WERI-Rb-1 (cell line): ENCODE measurements at regions not wholly inside any gene's neighbourhood (a gene's known extent, or its start where the extent isn't known, plus 50 kb on each side); places are given as distances from the start of the nearest gene placed in this dataset.
"Not testable (repeated sequence)": the region's sequence is repeated elsewhere in the genome, so short reads cannot be mapped to it uniquely, and the experiment has no call there.

ENCODE experiments used
- DNase-seq: peaks from one replicate; pipeline ENCODE4 v3.0.0-alpha.2; 2020
- H3K27ac ChIP-seq: fragments of 250-450 bp; sonication (Bioruptor Pico); 2 replicates; pipeline ENCODE4 v1.5.1; 2020; ENCODE audit warnings: mild to moderate bottlenecking, moderate library complexity
- H3K27me3 ChIP-seq: fragments of 250-450 bp; sonication (Bioruptor Pico); 2 replicates; pipeline ENCODE4 v1.5.1; 2021; ENCODE audit warnings: mild to moderate bottlenecking, low read depth, moderate library complexity; ENCODE audit not compliant: insufficient read depth, severe bottlenecking
- H3K36me3 ChIP-seq: fragments of 250-450 bp; sonication (Bioruptor Pico); 2 replicates; pipeline ENCODE4 v1.5.1; 2020; ENCODE audit warnings: mild to moderate bottlenecking, moderate library complexity
- H3K4me3 ChIP-seq: 2 replicates; pipeline ENCODE4 v1.5.1; 2011; ENCODE audit warnings: low read depth, mild to moderate bottlenecking, control low read depth, low read length
- H3K9me3 ChIP-seq: fragments of 250-450 bp; sonication (Bioruptor Pico); 2 replicates; pipeline ENCODE4 v1.5.1; 2021; ENCODE audit warnings: mild to moderate bottlenecking, moderate library complexity; ENCODE audit not compliant: severe bottlenecking
- TF ChIP-seq, protein P1 (sequence below): IDR thresholded peaks from 2 replicates; pipeline ENCODE4 v1.5.1; 2011; ENCODE audit warnings: low read depth, mild to moderate bottlenecking, control low read depth, inconsistent platforms, low read length

DNA sequence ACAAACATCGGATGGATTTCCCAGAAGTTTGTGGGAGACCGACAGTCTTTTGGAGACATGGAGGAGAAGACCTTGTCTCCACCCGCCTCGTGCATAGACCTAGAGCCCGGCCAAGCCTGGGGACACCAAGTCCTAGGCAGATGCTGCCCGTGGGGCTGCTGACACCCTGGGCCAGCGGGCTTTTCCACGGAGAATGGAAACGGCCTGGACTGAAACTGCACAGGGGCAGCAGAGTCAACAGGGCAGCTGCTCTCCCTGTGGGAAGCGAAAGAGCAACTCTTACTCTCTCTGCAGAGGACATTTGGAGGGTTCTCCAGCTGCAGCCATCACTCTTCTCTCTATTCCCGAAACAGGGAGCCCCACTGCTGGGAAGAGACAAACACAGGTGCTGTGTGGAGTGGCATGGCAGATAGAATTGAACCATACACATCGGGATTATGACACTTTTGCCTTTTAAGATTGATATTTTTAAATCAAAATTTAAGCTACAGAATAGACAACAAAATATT is 401.2 kb downstream of the THBS2 start:
- TF ChIP-seq, protein P1, sequence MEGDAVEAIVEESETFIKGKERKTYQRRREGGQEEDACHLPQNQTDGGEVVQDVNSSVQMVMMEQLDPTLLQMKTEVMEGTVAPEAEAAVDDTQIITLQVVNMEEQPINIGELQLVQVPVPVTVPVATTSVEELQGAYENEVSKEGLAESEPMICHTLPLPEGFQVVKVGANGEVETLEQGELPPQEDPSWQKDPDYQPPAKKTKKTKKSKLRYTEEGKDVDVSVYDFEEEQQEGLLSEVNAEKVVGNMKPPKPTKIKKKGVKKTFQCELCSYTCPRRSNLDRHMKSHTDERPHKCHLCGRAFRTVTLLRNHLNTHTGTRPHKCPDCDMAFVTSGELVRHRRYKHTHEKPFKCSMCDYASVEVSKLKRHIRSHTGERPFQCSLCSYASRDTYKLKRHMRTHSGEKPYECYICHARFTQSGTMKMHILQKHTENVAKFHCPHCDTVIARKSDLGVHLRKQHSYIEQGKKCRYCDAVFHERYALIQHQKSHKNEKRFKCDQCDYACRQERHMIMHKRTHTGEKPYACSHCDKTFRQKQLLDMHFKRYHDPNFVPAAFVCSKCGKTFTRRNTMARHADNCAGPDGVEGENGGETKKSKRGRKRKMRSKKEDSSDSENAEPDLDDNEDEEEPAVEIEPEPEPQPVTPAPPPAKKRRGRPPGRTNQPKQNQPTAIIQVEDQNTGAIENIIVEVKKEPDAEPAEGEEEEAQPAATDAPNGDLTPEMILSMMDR = no peak
- no peaks in the 10 kb centered on the region for H3K36me3 ChIP-seq
- H3K4me3 ChIP-seq = no peak overlapping the region
- H3K9me3 ChIP-seq = no peaks in the 10 kb centered on the region
- no peaks in the 10 kb centered on the region for H3K27me3 ChIP-seq
- no peak for DNase-seq
- H3K27ac ChIP-seq = no peak overlapping the region

- no peak for DNase-seq
- H3K36me3 ChIP-seq = no peaks in the 10 kb centered on the region
- TF ChIP-seq, protein P1 = no peak
- H3K4me3 ChIP-seq = no peak overlapping the region
- no peaks in the 10 kb centered on the region for H3K9me3 ChIP-seq
- no peaks in the 10 kb centered on the region for H3K27me3 ChIP-seq
- no peak overlapping the region for H3K27ac ChIP-seq
Observed at GRCh38 chr6:168851460-168852375, 401.9 kb downstream of the THBS2 start.

DNA sequence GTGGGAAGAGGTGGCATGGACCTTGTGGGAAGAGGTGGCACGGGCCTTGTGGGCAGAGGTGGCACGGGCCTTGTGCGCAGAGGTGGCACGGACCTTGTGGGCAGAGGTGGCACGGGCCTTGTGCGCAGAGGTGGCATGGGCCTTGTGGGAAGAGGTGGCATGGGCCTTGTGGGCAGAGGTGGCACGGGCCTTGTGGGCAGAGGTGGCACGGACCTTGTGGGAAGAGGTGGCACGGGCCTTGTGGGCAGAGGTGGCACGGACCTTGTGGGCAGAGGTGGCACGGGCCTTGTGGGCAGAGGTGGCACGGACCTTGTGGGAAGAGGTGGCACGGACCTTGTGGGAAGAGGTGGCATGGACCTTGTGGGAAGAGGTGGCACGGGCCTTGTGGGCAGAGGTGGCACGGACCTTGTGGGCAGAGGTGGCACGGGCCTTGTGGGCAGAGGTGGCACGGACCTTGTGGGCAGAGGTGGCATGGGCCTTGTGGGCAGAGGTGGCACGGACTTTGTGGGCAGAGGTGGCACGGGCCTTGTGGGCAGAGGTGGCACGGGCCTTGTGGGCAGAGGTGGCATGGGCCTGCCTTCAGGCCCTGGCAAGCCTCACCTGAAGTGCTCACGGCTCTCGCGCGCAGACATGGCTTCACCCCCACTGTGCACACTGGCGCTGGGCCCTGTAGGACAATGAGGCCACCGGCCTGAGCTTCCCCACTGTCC is 403.5 kb downstream of the THBS2 start:
- not testable (repeated sequence) for H3K27me3 ChIP-seq, H3K36me3 ChIP-seq, DNase-seq, H3K4me3 ChIP-seq, H3K9me3 ChIP-seq, H3K27ac ChIP-seq

- Histone ChIP-seq H3K9me3 (no peaks in the 10 kb centered on the region), H3K36me3 (no peaks in the 10 kb centered on the region), H3K4me3 (no peak overlapping the region), H3K27ac (no peak overlapping the region), H3K27me3 (no peaks in the 10 kb centered on the region)
- DNase-seq = no peak
- TF ChIP-seq, protein P1 = no peak
Observed at GRCh38 chr6:168849459-168849858, 404.2 kb downstream of the THBS2 start.

DNA sequence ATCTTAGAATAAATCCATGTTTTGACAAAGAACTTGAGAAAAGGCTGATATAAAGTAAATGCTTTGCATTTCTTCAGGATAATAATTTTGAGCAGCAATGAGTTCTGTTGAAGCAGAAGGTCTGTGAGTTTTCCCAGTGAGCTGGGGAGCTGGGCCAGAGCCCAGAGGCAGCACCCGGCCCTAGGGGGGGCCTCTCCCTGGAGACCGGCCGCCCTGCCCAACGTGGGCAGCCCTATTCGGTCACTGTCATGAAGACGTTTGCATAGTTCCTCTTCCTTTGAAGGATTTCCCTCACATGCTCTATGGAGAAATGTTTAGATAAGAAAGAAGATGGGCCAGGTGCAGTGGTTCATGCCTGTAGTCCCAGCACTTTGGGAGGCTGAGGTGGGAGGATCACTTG is 404.8 kb downstream of the THBS2 start:
- Histone ChIP-seq H3K27ac (no peak overlapping the region), H3K4me3 (no peak overlapping the region), H3K27me3 (no peaks in the 10 kb centered on the region), H3K9me3 (no peaks in the 10 kb centered on the region), H3K36me3 (no peaks in the 10 kb centered on the region)
- no peak for DNase-seq
- TF ChIP-seq, protein P1 = no peak
